Activated T-cell treated with anti-CD3 and anti-CD28 coated beads, Interleukin-2, amount 50 U/mL, for 24 hours (primary cell): ENCODE measurements at regions not wholly inside any gene's neighbourhood (a gene's known extent, or its start where the extent isn't known, plus 50 kb on each side); places are given as distances from the start of the nearest gene placed in this dataset.

ENCODE experiments used
- DNase-seq: peaks from one replicate; pipeline ENCODE4 v3.0.0-alpha.2; 2020
- H3K27ac Mint-ChIP-seq: 2 replicates; pipeline ENCODE4 v1.8.0; 2020; ENCODE audit warnings: mild to moderate bottlenecking, mixed read lengths
- H3K27me3 Mint-ChIP-seq: 2 replicates; pipeline ENCODE4 v1.8.0; 2020; ENCODE audit warnings: mixed read lengths
- H3K36me3 Mint-ChIP-seq: 2 replicates; pipeline ENCODE4 v1.8.0; 2020; ENCODE audit warnings: low read depth, mixed read lengths
- H3K4me1 Mint-ChIP-seq: 2 replicates; pipeline ENCODE4 v1.8.0; 2020; ENCODE audit warnings: low read depth, mixed read lengths
- H3K4me3 Mint-ChIP-seq: 2 replicates; pipeline ENCODE4 v1.8.0; 2020; ENCODE audit warnings: mild to moderate bottlenecking, moderate library complexity, mixed read lengths
- H3K9me3 Mint-ChIP-seq: 2 replicates; pipeline ENCODE4 v1.8.0; 2020; ENCODE audit warnings: mixed read lengths

DNA sequence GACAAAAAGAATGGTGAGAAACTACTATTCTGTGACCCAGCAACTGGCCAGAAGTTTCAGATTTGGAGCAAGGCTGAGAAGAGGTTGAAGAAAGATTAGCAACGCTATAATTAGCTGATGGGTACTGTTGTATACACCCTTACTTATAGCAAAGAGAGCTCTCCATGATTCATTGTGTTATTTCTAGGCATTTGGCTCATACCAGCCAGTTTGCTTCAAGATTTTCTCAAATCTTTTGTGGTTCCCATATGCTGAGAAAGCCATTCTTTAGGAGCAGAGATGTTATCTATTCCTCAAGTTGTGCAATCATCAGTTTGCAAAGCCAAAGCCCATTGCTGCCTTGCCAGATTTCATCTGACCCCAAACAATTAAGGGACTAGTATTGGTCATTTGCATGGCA, 179.4 kb downstream of the ETS1 start:
- no peaks in the 10 kb centered on the region for H3K9me3 Mint-ChIP-seq
- H3K4me1 Mint-ChIP-seq: peaks cover 41% of the 10 kb centered on the region
- H3K27ac Mint-ChIP-seq: no peak overlapping the region
- DNase-seq: no peak
- H3K27me3 Mint-ChIP-seq: no peaks in the 10 kb centered on the region
- no peak overlapping the region for H3K4me3 Mint-ChIP-seq
- no peaks in the 10 kb centered on the region for H3K36me3 Mint-ChIP-seq

DNA sequence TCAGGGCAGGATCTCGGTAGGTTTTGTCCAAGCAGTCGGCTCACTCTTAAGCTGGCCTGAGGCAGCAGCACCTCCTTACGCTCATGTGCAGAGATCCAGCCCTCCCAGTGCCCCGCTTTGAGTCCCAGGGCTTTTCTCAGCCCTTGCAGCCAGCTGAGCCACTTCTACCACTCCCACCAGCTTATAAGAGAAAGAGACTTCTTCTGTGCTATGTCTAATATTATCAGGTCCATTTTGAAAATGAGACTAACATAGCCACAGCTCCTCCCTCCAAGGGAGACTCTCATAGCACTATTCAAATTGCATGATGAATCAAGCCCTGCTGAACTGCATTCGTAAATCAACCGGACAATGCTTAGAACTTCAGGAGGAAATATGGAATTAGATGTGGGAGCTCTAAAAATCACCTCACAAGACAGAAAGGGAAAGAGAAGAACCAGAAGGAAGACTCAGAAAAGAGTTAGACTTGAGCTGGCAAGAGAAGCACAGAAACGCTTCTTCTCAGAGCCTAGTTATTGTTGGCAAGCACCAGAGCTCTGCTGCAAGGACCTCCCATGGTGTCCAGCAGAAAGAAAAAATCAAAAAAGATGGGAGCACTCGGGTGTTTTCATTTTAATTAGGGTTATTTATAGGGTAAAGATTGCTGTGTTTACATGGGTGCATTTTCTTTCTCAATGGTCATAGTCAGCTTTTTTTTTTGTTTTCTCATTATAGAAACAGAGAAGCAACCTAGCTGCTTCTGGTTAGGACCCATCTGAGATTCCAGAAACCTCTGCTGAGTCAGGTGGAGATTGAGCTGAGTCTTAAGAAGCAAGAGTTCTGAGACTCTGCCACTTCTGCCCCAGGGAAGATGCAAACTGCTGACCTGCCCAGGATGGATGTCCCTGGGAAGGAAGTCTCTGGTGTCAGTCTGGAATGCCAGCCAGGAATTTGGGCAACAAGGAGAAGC, 181.4 kb downstream of the ETS1 start:
- no peak overlapping the region for H3K4me3 Mint-ChIP-seq
- H3K4me1 Mint-ChIP-seq: peaks cover 31% of the 10 kb centered on the region
- no peaks in the 10 kb centered on the region for H3K27me3 Mint-ChIP-seq
- DNase-seq: no peak
- no peak overlapping the region for H3K27ac Mint-ChIP-seq
- no peaks in the 10 kb centered on the region for H3K9me3 Mint-ChIP-seq
- no peaks in the 10 kb centered on the region for H3K36me3 Mint-ChIP-seq

DNA sequence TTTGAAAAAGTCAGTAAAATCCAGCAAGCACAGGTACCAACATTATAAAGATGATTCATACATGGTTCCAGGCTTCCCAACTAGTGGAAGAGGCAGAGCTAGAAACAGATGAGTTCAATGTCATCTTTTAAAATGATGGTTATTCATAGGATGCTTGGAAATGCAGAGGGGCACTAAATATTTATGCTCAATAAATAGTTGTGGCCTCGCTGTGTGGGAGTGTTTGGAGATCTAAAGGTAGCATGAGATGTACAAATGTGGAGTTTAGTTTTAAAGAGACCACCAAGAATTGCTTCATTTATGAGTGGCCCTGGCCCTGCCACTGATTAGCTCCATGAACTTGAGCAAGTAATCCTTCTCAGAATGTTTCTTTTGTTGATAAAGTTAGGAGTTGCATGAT, 182.2 kb downstream of the ETS1 start:
- no peak overlapping the region for H3K27ac Mint-ChIP-seq
- H3K9me3 Mint-ChIP-seq: no peaks in the 10 kb centered on the region
- no peaks in the 10 kb centered on the region for H3K27me3 Mint-ChIP-seq
- no peaks in the 10 kb centered on the region for H3K36me3 Mint-ChIP-seq
- peaks cover 30% of the 10 kb centered on the region for H3K4me1 Mint-ChIP-seq
- DNase-seq: no peak
- no peak overlapping the region for H3K4me3 Mint-ChIP-seq

DNA sequence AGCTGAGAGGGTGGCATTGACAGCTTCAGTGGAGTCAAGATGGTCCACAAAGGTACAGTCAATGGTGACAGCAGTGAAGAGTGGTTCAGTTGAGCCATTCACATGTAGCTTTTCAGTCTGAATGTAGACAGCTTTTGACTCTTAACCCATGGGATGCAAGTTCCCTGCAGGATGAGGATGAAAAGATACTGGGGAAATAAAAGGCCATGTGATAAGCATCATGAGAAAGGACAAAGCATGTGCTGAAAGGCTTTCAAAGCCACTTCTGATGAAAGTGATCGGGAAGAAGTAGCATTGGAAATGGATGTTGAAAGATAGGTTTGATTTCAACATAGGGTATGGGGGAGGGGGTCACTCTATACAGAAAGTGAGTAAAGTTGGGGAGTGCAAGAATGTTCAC, 182.9 kb downstream of the ETS1 start:
- H3K4me3 Mint-ChIP-seq: no peak overlapping the region
- no peaks in the 10 kb centered on the region for H3K9me3 Mint-ChIP-seq
- no peak for DNase-seq
- no peaks in the 10 kb centered on the region for H3K36me3 Mint-ChIP-seq
- peaks cover 32% of the 10 kb centered on the region for H3K4me1 Mint-ChIP-seq
- no peaks in the 10 kb centered on the region for H3K27me3 Mint-ChIP-seq
- H3K27ac Mint-ChIP-seq: no peak overlapping the region

- H3K9me3 Mint-ChIP-seq: peaks cover 2% of the 10 kb centered on the region
These were observed 186.8 kb downstream of the ETS1 start for GRCh38 chr11:128400382-128401203.

DNA sequence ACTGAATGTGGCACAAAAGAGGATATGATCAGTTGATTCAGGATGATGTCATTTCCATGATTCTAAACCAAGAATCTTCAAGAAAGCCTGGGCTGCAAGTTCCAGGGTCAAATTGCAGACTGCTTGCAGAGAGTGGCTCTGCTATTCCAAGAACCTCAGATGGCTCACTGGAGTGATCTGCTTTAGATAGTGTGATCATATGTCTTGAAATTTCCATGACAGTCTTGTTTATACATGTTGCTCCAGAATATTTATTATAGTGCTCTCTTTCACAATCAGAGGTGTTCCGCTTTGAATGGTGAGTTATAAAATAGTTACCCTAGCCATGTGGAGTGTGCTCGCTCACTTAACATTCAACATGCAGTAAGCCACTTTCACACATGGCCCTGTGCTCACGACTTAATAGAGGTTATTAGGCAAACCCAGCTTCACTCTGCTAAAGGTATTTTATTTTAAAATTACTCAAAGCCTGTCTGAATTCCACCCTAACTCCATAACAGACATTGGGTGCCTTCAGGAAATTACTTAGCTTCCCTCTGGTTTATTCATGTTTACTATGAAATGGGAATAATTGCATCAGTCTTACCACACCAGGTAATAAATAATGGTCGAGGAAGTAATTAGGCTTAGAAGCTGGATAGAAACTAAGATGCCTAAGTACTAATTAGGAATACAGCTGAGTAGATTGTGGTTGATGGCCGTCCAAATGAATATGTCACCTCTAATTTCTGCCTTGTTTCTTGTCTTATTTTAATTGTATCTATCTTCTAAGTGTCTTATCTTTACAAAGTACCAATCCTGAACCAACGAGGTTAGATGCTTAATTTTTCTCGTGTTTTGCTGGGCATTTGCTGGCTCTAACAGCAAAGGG, 187.9 kb downstream of the ETS1 start:
- H3K4me3 Mint-ChIP-seq: no peak overlapping the region
- H3K9me3 Mint-ChIP-seq: peaks cover 2% of the 10 kb centered on the region
- H3K27ac Mint-ChIP-seq: no peak overlapping the region
- H3K36me3 Mint-ChIP-seq: no peaks in the 10 kb centered on the region
- H3K27me3 Mint-ChIP-seq: no peaks in the 10 kb centered on the region
- no peak for DNase-seq
- H3K4me1 Mint-ChIP-seq: peaks cover 43% of the 10 kb centered on the region

More at GRCh38 chr11:128400382-128401203, 186.8 kb downstream of the ETS1 start:
- no peak for DNase-seq
- H3K27ac Mint-ChIP-seq: no peak overlapping the region
- peaks cover 36% of the 10 kb centered on the region for H3K4me1 Mint-ChIP-seq
- no peaks in the 10 kb centered on the region for H3K27me3 Mint-ChIP-seq
- no peaks in the 10 kb centered on the region for H3K36me3 Mint-ChIP-seq
- no peak overlapping the region for H3K4me3 Mint-ChIP-seq

- H3K4me3 Mint-ChIP-seq: no peak overlapping the region
- H3K4me1 Mint-ChIP-seq: peaks cover 42% of the 10 kb centered on the region
- peaks cover 2% of the 10 kb centered on the region for H3K9me3 Mint-ChIP-seq
- H3K27ac Mint-ChIP-seq: peak overlapping the region; percentile 11
- no peaks in the 10 kb centered on the region for H3K36me3 Mint-ChIP-seq
- no peak for DNase-seq
- H3K27me3 Mint-ChIP-seq: no peaks in the 10 kb centered on the region
These were observed 188.7 kb downstream of the ETS1 start for GRCh38 chr11:128398517-128399250.

GRCh38 chr11:128397362-128397761, 190.0 kb downstream of the ETS1 start:
- Mint-ChIP-seq H3K4me1 (peaks cover 47% of the 10 kb centered on the region), H3K36me3 (no peaks in the 10 kb centered on the region), H3K4me3 (no peak overlapping the region), H3K9me3 (peaks cover 2% of the 10 kb centered on the region), H3K27ac (no peak overlapping the region), H3K27me3 (no peaks in the 10 kb centered on the region)
- no peak for DNase-seq

DNA sequence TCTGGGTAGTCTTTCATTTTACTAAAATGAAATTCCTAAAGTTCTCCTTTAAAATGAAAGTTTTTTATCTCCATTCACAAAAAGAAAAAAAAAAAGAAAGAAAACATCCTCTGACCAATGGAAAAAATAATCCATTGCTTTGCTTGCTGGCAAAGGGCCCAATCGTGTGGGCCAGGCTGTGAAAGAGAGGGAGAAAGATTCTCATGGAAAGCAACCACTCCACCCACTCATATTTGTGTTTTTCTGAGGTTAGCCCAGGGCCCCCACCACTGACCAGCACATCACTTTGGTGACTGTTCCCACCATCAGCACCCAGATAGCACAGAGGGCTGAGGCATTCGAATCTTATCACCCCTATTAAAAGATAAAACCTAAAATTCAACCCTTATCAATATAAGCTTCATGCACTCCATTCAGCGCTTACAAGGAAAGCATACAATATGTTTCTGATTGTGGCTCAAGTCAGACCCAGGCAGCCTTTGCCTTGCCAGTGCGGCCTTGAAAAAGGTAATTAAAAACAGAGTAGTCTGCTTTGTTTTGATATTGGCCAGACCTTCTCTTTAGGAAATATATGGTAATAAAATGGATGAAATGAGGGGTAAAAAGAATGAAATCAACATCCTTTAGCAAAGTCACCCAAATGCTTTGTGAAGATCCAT, 192.8 kb downstream of the ETS1 start:
- Mint-ChIP-seq H3K27ac (no peak overlapping the region), H3K4me1 (peaks cover 40% of the 10 kb centered on the region)

DNA sequence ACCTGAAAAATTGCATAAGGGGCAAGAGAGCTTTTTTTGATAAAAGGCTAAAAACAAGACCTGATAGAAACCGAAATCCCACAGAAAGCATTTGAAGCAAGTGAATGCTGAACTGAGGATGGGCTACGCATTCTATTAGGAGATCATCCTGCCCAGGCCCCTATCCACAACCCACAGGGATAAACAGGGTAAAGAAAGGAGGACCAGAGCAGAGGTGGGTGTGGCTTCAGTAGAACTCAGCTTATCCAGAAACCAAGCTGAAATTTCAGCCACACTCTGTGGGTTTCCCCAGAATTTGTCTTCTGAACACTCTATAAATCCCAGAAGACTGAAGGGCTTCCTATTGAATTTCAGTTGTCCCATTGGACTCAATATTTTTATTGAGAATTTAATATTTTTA, 195.1 kb downstream of the ETS1 start:
- Mint-ChIP-seq H3K27ac (no peak overlapping the region), H3K4me3 (no peak overlapping the region), H3K9me3 (no peaks in the 10 kb centered on the region), H3K27me3 (no peaks in the 10 kb centered on the region), H3K4me1 (peaks cover 37% of the 10 kb centered on the region), H3K36me3 (no peaks in the 10 kb centered on the region)
- DNase-seq: no peak

More for the DNA sequence above, 192.8 kb downstream of the ETS1 start:
- DNase-seq: no peak
- H3K36me3 Mint-ChIP-seq: no peaks in the 10 kb centered on the region
- no peaks in the 10 kb centered on the region for H3K27me3 Mint-ChIP-seq
- no peak overlapping the region for H3K4me3 Mint-ChIP-seq
- peaks cover 2% of the 10 kb centered on the region for H3K9me3 Mint-ChIP-seq

- H3K36me3 Mint-ChIP-seq: no peaks in the 10 kb centered on the region
- no peak overlapping the region for H3K27ac Mint-ChIP-seq
- no peaks in the 10 kb centered on the region for H3K27me3 Mint-ChIP-seq
- no peaks in the 10 kb centered on the region for H3K9me3 Mint-ChIP-seq
- DNase-seq: no peak
- H3K4me1 Mint-ChIP-seq: peaks cover 36% of the 10 kb centered on the region
- no peak overlapping the region for H3K4me3 Mint-ChIP-seq
These were observed 195.5 kb downstream of the ETS1 start for GRCh38 chr11:128391811-128392210.

DNA sequence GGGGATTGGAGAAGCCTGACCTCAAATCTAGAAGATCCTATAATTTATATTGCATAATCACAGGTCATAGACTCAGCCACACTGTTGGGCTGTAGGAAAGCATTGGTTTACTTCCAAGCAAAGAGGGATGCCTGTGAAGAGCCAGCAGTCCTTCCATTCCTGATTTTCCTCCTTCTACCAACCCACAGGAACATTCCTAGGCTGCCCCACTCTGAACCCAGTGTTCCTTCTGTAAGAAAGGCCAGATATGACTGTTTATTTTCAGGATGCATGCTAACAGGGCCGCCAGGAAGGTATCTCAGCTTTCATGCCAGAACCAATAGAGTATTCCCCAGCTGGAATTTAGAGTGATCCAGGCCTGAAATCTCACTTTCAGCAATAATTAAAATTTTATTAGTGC, 197.1 kb downstream of the ETS1 start:
- Mint-ChIP-seq H3K27me3 (no peaks in the 10 kb centered on the region), H3K4me3 (no peak overlapping the region), H3K36me3 (no peaks in the 10 kb centered on the region), H3K4me1 (peaks cover 38% of the 10 kb centered on the region), H3K9me3 (no peaks in the 10 kb centered on the region), H3K27ac (no peak overlapping the region)
- no peak for DNase-seq

DNA sequence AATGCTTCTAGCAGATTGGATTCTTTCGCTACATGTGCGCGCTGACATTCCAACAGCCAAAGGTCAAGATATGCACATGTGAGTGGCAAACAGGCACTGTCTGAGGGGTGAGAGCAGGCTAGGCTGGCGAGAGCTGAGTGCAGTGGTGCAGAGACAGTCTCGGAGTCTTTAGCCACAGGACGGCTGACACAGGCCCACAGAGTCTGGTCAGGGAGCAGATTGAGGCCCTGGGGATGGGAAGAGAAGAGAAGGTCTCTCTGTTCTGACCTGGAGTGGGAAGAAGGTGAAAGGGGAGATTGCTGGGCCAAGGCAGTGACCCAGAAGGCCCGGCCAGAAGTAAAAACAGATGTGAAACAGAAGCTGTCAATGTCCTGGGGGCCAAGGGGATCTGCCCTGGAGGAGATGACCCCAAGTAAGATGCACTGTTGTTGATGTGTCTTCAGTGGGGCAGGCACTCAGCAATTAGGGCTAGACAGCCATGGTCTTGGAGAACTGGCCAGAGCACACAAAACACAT, 197.8 kb downstream of the ETS1 start:
- no peak overlapping the region for H3K4me3 Mint-ChIP-seq
- no peaks in the 10 kb centered on the region for H3K27me3 Mint-ChIP-seq
- no peaks in the 10 kb centered on the region for H3K9me3 Mint-ChIP-seq
- no peaks in the 10 kb centered on the region for H3K36me3 Mint-ChIP-seq
- peaks cover 35% of the 10 kb centered on the region for H3K4me1 Mint-ChIP-seq
- no peak overlapping the region for H3K27ac Mint-ChIP-seq
- no peak for DNase-seq
